T-cell (primary cell): ENCODE measurements at regions not wholly inside any gene's neighbourhood (a gene's known extent, or its start where the extent isn't known, plus 50 kb on each side); places are given as distances from the start of the nearest gene placed in this dataset.

Experiments used
- ATAC-seq, 4 experiments: fragments of 200-7000 bp in 3 of 4; fragments of 150-1000 bp in 1 of 4; cut with Tn5 transposase; replicated peaks in 1 of 4; 1 replicate in 3 of 4; 2 replicates in 1 of 4; pipeline ENCODE4 v1.10.0; 2021; ENCODE audit warnings: moderate library complexity in 3 of 4, mild to moderate bottlenecking in 2 of 4, moderate number of reproducible peaks in 1 of 4
- CTCF ChIA-PET, 2 donors: fragments of 300-600 bp; sonication (Branson Sonifier 250); formaldehyde crosslinking; loops; one replicate each; lab custom pipeline; 2022; ENCODE audit warnings: antibody characterized with exemption in 2 of 2; lab: Charles Lee
- POLR2A ChIA-PET, 2 donors: fragments of 300-600 bp; sonication (Branson Sonifier 250); formaldehyde crosslinking; loops; one replicate each; lab custom pipeline; 2022; ENCODE audit warnings: antibody characterized with exemption in 2 of 2; lab: Charles Lee
- DNase-seq, 35 experiments: peaks; one replicate each; pipeline versions ENCODE4 v3.0.0 to v3.0.0-alpha.2; 2013 to 2023
- H3K27ac ChIP-seq: one replicate; pipeline ENCODE4 v1.5.1; 2013; ENCODE audit warnings: low read length
- H3K27me3 ChIP-seq, 2 experiments: replicated peaks in 1 of 2; 1 replicate in 1 of 2; 2 replicates in 1 of 2; pipeline versions ENCODE4 v1.6.1 to v1.7.0; 2013; ENCODE audit warnings: low read length in 1 of 2, mixed read lengths in 1 of 2; ENCODE audit not compliant: control insufficient read depth in 2 of 2, insufficient read depth in 2 of 2; ENCODE audit errors: extremely low read depth in 1 of 2
- H3K36me3 ChIP-seq, 2 donors: 1 replicate in 1 of 2; 2 replicates in 1 of 2; pipeline versions ENCODE4 v1.6.1 to v1.7.0; 2013; ENCODE audit warnings: low read length in 1 of 2; ENCODE audit not compliant: control insufficient read depth in 2 of 2, insufficient read depth in 1 of 2; ENCODE audit errors: extremely low read depth in 1 of 2
- H3K4me1 ChIP-seq, 2 experiments: 1 replicate in 1 of 2; 2 replicates in 1 of 2; pipeline versions ENCODE4 v1.6.1 to v1.7.0; 2013; ENCODE audit warnings: low read length in 2 of 2, mixed read lengths in 1 of 2; ENCODE audit not compliant: insufficient read depth in 2 of 2, control insufficient read depth in 1 of 2; ENCODE audit errors: extremely low read depth in 1 of 2
- H3K4me3 ChIP-seq, 2 donors: 1 replicate in 1 of 2; 2 replicates in 1 of 2; pipeline versions ENCODE4 v1.5.1 to v1.7.0; 2013; ENCODE audit warnings: mild to moderate bottlenecking in 2 of 2, low read length in 1 of 2, moderate library complexity in 1 of 2; ENCODE audit not compliant: control insufficient read depth in 1 of 2; ENCODE audit errors: extremely low read depth in 1 of 2
- H3K9me3 ChIP-seq: 2 replicates; pipeline ENCODE4 v1.7.0; 2013
- H3K27ac Mint-ChIP-seq, 2 donors: one replicate each; pipeline ENCODE4 v1.8.0; 2020 to 2021; ENCODE audit warnings: mild to moderate bottlenecking in 2 of 2, mixed read lengths in 2 of 2
- H3K27me3 Mint-ChIP-seq, 2 donors: one replicate each; pipeline ENCODE4 v1.8.0; 2021 to 2022; ENCODE audit warnings: mixed read lengths in 2 of 2
- H3K36me3 Mint-ChIP-seq: one replicate; pipeline ENCODE4 v1.8.0; 2021; ENCODE audit warnings: mixed read lengths
- H3K4me1 Mint-ChIP-seq, 3 donors: one replicate each; pipeline ENCODE4 v1.8.0; 2020 to 2022; ENCODE audit warnings: mixed read lengths in 3 of 3, mild to moderate bottlenecking in 1 of 3
- H3K4me3 Mint-ChIP-seq, 3 donors: one replicate each; pipeline ENCODE4 v1.8.0; 2020 to 2022; ENCODE audit warnings: mild to moderate bottlenecking in 3 of 3, mixed read lengths in 3 of 3, moderate library complexity in 3 of 3
- H3K9me3 Mint-ChIP-seq, 3 donors: one replicate each; pipeline ENCODE4 v1.8.0; 2020 to 2022; ENCODE audit warnings: mixed read lengths in 3 of 3
- WGBS: methylation state at CpG from one replicate; pipeline ENCODE4 v1.1.5; 2013; ENCODE audit warnings: missing lambda C conversion rate; ENCODE audit not compliant: insufficient coverage; 5-methylcytosine and 5-hydroxymethylcytosine counted together

DNA sequence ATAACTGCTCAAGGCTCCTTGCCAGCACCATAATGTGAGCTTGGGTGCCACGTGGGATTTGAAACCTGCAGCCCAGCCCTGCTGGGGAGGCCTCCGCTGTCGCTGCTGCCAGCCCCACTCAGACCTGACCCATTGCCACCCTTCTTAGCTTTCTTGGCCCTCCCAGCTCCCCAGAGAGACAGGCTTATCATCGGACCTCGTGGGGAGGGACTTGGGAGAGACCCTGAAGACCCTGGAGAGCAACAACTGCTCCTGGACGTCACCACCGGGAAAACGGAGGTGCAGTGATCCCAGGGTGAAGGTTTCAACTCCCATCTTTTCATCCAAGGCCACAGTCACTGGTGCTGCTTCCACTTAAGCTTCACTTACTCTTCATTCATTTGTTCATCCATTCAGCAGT is 596.1 kb downstream of the PTPRU start:
- ATAC-seq, result no peak
- CTCF ChIA-PET, result no interaction called here
- H3K9me3 ChIP-seq, result no peaks in the 10 kb centered on the region
- Mint-ChIP-seq H3K36me3 (no peaks in the 10 kb centered on the region), H3K9me3 (no peaks in the 10 kb centered on the region), H3K27ac (no peak overlapping the region), H3K27me3 (peaks cover 24% of the 10 kb centered on the region in 2 donors), H3K4me3 (no peak overlapping the region), H3K4me1 (no peaks in the 10 kb centered on the region)
- H3K36me3 ChIP-seq, result no peaks in the 10 kb centered on the region
- no peaks in the 10 kb centered on the region for H3K4me1 ChIP-seq
- no peak overlapping the region for H3K27ac ChIP-seq
- WGBS, result 79% methylated on average over 5 of the region's 8 CpGs
- H3K4me3 ChIP-seq, result no peak overlapping the region
- H3K27me3 ChIP-seq, result peaks cover 0 to 25% of the 10 kb centered on the region in 2 experiments
- POLR2A ChIA-PET, result no interaction called here
- no peak for DNase-seq

DNA sequence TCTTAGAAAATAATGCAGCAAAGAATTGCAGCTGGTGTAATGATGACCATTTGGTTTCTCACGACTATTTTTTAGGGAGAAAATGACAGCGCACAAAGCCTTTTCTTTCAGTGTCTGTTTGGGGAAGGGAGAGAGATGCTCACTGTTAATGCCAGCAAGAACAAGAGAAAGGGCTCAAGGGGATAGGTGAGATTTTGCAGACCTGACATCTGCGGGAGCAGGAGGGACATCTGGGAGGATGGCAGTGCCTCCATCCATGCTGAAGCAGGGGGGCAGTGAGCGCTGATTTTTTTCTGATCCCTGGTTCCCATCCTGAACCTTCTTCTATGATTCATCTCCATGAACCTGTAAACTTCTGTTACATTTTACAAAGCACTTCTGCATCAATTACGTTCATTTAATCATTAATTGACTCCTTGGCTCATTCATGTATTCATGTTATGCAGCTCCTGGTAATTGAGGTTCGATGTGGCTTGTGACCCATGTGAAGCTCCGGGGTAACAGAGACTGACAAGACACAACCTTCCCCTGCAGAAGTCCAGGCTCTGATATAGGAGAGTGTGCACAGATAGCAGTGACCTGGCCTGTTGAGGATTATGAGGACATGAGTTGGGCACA is 595.3 kb downstream of the PTPRU start:
- no peaks in the 10 kb centered on the region for H3K36me3 Mint-ChIP-seq
- WGBS, result 63% methylated on average over 6 of the region's 7 CpGs
- no peaks in the 10 kb centered on the region for H3K36me3 ChIP-seq
- peaks cover 0 to 24% of the 10 kb centered on the region in 2 experiments for H3K27me3 ChIP-seq
- no peak overlapping the region for H3K4me3 ChIP-seq
- ChIA-PET CTCF (no interaction called here), POLR2A (no interaction called here)
- H3K27ac Mint-ChIP-seq, result no peak overlapping the region
- H3K9me3 ChIP-seq, result no peaks in the 10 kb centered on the region
- no peak for ATAC-seq
- no peaks in the 10 kb centered on the region for H3K9me3 Mint-ChIP-seq
- H3K4me1 ChIP-seq, result no peaks in the 10 kb centered on the region
- no peak overlapping the region for H3K4me3 Mint-ChIP-seq
- H3K4me1 Mint-ChIP-seq, result no peaks in the 10 kb centered on the region
- no peak for DNase-seq
- peaks cover 18 to 19% of the 10 kb centered on the region in 2 donors for H3K27me3 Mint-ChIP-seq
- no peak overlapping the region for H3K27ac ChIP-seq

DNA sequence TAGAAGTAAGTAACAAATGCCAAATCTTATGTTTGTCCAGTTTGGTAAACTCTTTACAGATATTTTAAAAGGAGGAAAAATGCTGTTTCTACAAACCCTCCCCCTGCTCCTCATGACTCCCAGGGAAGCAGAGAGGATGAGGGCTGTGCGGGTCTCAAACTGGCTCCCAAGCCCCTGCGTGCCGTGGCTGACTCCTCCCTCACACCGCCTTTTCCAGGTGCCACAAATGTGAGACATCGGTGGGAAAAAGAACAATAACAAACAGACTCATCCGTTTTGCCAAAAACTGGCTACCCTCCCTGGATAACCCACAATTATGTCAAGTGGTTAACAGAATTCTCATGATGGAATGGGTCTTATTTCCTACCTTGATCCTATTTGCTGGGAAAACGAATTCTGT is 594.6 kb downstream of the PTPRU start:
- no peak overlapping the region for H3K27ac Mint-ChIP-seq
- no peaks in the 10 kb centered on the region for H3K9me3 ChIP-seq
- ATAC-seq, result no peak
- no peak overlapping the region for H3K4me3 Mint-ChIP-seq
- no peaks in the 10 kb centered on the region for H3K4me1 Mint-ChIP-seq
- no peaks in the 10 kb centered on the region for H3K9me3 Mint-ChIP-seq
- no peak overlapping the region for H3K27ac ChIP-seq
- H3K27me3 Mint-ChIP-seq, result peaks cover 12 to 15% of the 10 kb centered on the region in 2 donors
- no peaks in the 10 kb centered on the region for H3K36me3 ChIP-seq
- CTCF ChIA-PET, result no interaction called here
- no peak overlapping the region for H3K4me3 ChIP-seq
- WGBS, result 57% methylated on average over 2 of the region's 7 CpGs
- POLR2A ChIA-PET, result no interaction called here
- H3K36me3 Mint-ChIP-seq, result no peaks in the 10 kb centered on the region
- H3K27me3 ChIP-seq, result peaks cover 0 to 24% of the 10 kb centered on the region in 2 experiments
- H3K4me1 ChIP-seq, result no peaks in the 10 kb centered on the region
- DNase-seq, result no peak

DNA sequence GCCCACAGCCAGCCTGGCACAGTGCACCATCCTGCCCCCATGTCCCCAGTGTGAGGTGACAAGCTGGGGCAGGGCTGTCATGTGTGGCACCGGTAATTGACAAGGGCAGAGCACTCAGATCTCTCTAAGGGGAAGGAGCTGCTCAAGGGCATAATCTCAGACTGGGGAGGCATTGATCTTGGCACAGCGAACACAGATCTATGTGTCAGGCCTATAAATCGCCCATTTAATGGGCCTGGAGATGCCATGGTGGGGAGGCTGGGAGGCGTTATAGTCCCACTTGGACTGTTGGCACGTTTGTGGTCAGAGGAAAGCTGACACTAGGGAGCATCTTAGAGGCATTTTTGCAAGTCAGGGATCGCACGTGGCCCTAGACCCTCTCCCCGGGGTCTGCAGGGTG is 594.1 kb downstream of the PTPRU start:
- Mint-ChIP-seq H3K36me3 (no peaks in the 10 kb centered on the region), H3K4me3 (no peak overlapping the region), H3K4me1 (no peaks in the 10 kb centered on the region), H3K27ac (no peak overlapping the region), H3K9me3 (no peaks in the 10 kb centered on the region), H3K27me3 (peaks cover 11 to 15% of the 10 kb centered on the region in 2 donors)
- WGBS, result 60% methylated on average over 8 of the region's 8 CpGs
- no peak overlapping the region for H3K27ac ChIP-seq
- DNase-seq (no peak), ATAC-seq (no peak)
- no peaks in the 10 kb centered on the region for H3K4me1 ChIP-seq
- H3K4me3 ChIP-seq, result no peak overlapping the region
- H3K27me3 ChIP-seq, result peaks cover 0 to 24% of the 10 kb centered on the region in 2 experiments
- H3K9me3 ChIP-seq, result no peaks in the 10 kb centered on the region
- CTCF ChIA-PET, result no interaction called here
- H3K36me3 ChIP-seq, result no peaks in the 10 kb centered on the region
- POLR2A ChIA-PET, result no interaction called here

DNA sequence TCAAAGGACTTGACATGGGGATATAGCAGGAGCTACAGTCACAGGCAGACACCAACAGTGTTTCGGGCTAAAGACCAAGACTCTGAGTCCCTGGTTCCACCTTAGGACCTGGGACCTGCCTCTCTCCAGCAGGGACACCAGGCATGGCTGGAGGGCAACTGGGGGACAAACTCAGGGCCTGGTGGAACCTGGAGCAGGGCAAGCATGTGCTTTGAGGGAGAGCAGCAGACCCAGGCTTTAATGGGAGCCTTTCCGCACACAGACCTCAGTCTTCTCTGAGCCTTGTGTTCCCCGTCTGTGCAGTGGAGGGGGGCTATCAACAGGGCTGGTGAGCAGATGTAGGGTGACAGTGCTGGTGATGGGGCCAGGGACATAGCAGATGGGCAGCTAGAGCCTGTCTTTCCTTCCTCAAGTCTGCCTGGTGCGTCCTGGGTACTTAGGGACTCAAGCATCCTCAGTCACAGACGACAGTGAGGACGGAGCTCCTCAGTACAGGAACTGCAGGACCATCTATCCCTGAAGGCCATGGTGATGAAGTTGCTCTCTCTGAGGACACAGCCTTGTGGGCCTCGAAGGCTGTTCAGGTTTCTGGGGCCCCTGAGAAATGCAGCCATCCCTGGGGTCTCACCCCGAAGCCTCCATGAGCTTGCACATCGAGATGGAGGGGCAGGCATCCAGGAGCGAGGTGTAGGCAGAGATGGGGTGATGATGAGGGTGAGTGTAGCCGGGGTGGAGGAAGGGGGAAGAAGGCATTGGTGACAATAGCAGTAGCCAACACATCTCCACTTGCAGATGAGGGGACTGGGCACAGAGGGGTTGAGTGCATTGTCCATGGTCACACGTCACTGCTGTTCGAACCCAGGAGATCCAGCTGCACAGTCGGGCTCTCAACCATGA is 593.4 kb downstream of the PTPRU start:
- H3K4me1 Mint-ChIP-seq, result no peaks in the 10 kb centered on the region
- H3K36me3 Mint-ChIP-seq, result no peaks in the 10 kb centered on the region
- ATAC-seq (no peak), DNase-seq (no peak)
- no peaks in the 10 kb centered on the region for H3K4me1 ChIP-seq
- no peaks in the 10 kb centered on the region for H3K9me3 Mint-ChIP-seq
- WGBS, result 82% methylated on average over 13 of the region's 14 CpGs
- H3K9me3 ChIP-seq, result no peaks in the 10 kb centered on the region
- H3K4me3 ChIP-seq, result no peak overlapping the region
- ChIA-PET CTCF (no interaction called here), POLR2A (no interaction called here)
- peaks cover 11 to 15% of the 10 kb centered on the region in 2 donors for H3K27me3 Mint-ChIP-seq
- no peak overlapping the region for H3K27ac Mint-ChIP-seq
- no peaks in the 10 kb centered on the region for H3K36me3 ChIP-seq
- no peak overlapping the region for H3K27ac ChIP-seq
- peaks cover 0 to 27% of the 10 kb centered on the region in 2 experiments for H3K27me3 ChIP-seq
- no peak overlapping the region for H3K4me3 Mint-ChIP-seq

DNA sequence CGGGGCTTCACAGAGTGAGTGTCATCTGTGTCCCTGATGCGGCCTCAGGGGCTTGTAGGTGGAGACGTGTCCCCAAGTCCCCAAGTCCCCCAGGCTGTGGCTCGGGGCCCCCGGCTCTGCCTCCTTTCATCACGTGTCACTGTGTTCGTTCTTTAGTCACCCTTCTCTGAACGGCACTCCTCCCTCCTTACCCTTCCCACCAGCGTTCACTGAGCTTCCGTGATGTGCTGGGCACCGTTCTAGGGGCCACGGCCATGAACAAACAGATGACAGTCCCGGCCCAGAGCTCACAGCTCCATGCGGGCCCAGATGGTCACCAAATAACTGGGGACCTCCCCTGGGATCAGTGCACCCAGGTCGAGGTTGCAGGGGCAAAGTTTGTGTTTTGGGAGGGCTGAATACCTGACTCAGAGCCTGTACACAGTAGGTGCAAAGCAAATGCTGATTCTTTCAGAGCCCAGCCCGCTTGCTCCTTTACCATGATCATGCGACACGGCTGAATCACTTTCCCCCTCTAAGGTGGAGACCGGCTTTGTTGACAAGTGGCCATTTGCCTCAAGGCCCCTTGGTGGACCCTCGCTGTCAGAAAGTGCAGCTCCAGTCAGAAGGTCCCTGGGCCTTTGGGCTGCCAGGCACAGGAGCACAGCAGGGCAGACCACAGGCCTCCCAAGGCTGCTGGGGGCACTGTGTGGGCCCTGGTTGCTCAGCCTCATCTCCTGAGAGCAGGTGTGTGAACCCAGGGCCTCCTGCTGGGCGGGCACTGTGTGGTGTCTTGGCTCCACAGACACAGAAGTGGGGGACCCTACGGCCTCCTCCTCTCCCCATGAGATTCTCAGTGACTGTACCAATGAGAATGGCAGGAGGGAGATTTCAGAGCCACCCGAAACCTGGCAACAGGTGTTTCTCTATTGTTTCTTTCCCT is 592.5 kb downstream of the PTPRU start:
- ChIA-PET POLR2A (no interaction called here), CTCF (no interaction called here)
- Histone ChIP-seq H3K27ac (no peak overlapping the region), H3K4me3 (no peak overlapping the region), H3K4me1 (no peaks in the 10 kb centered on the region), H3K36me3 (no peaks in the 10 kb centered on the region), H3K27me3 (peaks cover 0 to 33% of the 10 kb centered on the region in 2 experiments), H3K9me3 (no peaks in the 10 kb centered on the region)
- ATAC-seq (no peak), DNase-seq (no peak)
- Mint-ChIP-seq H3K4me3 (no peak overlapping the region), H3K9me3 (no peaks in the 10 kb centered on the region), H3K36me3 (no peaks in the 10 kb centered on the region), H3K27me3 (peaks cover 11 to 15% of the 10 kb centered on the region in 2 donors), H3K4me1 (no peaks in the 10 kb centered on the region), H3K27ac (no peak overlapping the region)
- WGBS, result 74% methylated on average over 21 of the region's 23 CpGs
